Neural crest cell (in vitro differentiated cells): ENCODE measurements at regions not wholly inside any gene's neighbourhood (a gene's known extent, or its start where the extent isn't known, plus 50 kb on each side); places are given as distances from the start of the nearest gene placed in this dataset.

Experiments
- DNase-seq: peaks from one replicate; pipeline ENCODE4 v3.0.0; 2021; ENCODE audit warnings: low read depth, mixed read lengths, low spot score
- H3K27ac Mint-ChIP-seq: one replicate; pipeline ENCODE4 v1.8.0; 2021; ENCODE audit warnings: mild to moderate bottlenecking, mixed read lengths; ENCODE audit not compliant: unreplicated experiment
- H3K27me3 Mint-ChIP-seq: 2 replicates; pipeline ENCODE4 v1.8.0; 2021; ENCODE audit warnings: low read depth, mild to moderate bottlenecking, mixed read lengths
- H3K36me3 Mint-ChIP-seq: 2 replicates; pipeline ENCODE4 v1.8.0; 2021; ENCODE audit warnings: low read depth, mild to moderate bottlenecking, mixed read lengths
- H3K4me1 Mint-ChIP-seq: 2 replicates; pipeline ENCODE4 v1.8.0; 2021; ENCODE audit warnings: mixed read lengths
- H3K4me3 Mint-ChIP-seq: one replicate; pipeline ENCODE4 v1.8.0; 2021; ENCODE audit warnings: mild to moderate bottlenecking, mixed read lengths
- H3K9me3 Mint-ChIP-seq: 2 replicates; pipeline ENCODE4 v1.8.0; 2021; ENCODE audit warnings: mixed read lengths
- TF ChIP-seq, protein P1 (sequence below): fragments of 200-600 bp; sonication (generic); conservative IDR thresholded peaks from 2 replicates; pipeline ENCODE4 v1.5.0; 2021; ENCODE audit warnings: antibody characterized with exemption, mild to moderate bottlenecking

DNA sequence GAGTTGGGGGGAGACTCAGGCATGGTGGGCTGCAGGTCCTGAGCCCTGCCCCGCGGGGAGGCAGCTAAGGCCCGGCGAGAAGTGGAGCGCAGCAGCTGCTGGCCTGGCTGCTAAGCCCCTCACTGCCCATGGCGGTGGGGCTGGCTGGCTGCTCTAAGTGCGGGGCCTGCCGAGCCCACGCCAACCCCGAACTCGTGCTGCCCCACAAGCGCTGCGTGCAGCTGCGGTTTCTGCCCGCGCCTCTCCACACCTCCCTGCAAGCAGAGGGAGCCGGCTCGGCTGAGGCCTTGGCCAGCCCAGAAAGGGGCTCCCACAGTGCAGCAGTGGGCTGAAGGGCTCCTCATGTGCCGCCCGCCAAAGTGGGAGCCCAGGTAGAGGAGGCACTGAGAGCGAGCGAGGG lies 1355.1 kb upstream of the WWC1 start:
- Mint-ChIP-seq H3K4me3 (no peak overlapping the region), H3K4me1 (no peaks in the 10 kb centered on the region), H3K36me3 (peaks cover 3% of the 10 kb centered on the region), H3K9me3 (no peaks in the 10 kb centered on the region), H3K27ac (no peak overlapping the region), H3K27me3 (no peaks in the 10 kb centered on the region)
- TF ChIP-seq, protein P1, sequence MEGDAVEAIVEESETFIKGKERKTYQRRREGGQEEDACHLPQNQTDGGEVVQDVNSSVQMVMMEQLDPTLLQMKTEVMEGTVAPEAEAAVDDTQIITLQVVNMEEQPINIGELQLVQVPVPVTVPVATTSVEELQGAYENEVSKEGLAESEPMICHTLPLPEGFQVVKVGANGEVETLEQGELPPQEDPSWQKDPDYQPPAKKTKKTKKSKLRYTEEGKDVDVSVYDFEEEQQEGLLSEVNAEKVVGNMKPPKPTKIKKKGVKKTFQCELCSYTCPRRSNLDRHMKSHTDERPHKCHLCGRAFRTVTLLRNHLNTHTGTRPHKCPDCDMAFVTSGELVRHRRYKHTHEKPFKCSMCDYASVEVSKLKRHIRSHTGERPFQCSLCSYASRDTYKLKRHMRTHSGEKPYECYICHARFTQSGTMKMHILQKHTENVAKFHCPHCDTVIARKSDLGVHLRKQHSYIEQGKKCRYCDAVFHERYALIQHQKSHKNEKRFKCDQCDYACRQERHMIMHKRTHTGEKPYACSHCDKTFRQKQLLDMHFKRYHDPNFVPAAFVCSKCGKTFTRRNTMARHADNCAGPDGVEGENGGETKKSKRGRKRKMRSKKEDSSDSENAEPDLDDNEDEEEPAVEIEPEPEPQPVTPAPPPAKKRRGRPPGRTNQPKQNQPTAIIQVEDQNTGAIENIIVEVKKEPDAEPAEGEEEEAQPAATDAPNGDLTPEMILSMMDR = no peak
- DNase-seq = no peak

- Mint-ChIP-seq H3K9me3 (peaks cover 3% of the 10 kb centered on the region), H3K27ac (no peak overlapping the region), H3K4me1 (no peaks in the 10 kb centered on the region), H3K4me3 (no peak overlapping the region), H3K27me3 (no peaks in the 10 kb centered on the region), H3K36me3 (peaks cover 9% of the 10 kb centered on the region)
- no peak for DNase-seq
- TF ChIP-seq, protein P1 = no peak
Measured at GRCh38 chr5:166938071-166938470, 1353.4 kb upstream of the WWC1 start.

DNA sequence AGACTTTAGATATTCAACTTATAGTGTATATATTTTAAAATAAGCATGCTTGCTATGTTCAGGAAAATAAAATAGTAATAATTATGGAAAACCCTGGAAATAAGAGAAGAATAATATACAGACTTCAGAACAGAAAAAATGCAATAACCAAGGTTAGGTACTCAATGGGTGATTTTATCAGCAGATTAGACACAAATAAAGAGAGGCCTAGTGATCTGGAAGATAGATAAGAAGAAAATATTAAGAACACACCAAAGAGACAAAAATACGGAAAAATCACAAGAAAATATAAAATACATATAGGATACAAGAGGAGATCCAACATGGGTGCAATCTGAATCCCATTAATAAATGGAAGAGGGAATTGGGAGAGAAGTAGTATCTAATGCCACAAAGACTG lies 1348.5 kb upstream of the WWC1 start:
- Mint-ChIP-seq H3K4me1 (no peaks in the 10 kb centered on the region), H3K36me3 (peaks cover 15% of the 10 kb centered on the region), H3K27me3 (no peaks in the 10 kb centered on the region), H3K9me3 (peaks cover 6% of the 10 kb centered on the region), H3K4me3 (no peak overlapping the region), H3K27ac (no peak overlapping the region)
- no peak for DNase-seq
- TF ChIP-seq, protein P1 = no peak

DNA sequence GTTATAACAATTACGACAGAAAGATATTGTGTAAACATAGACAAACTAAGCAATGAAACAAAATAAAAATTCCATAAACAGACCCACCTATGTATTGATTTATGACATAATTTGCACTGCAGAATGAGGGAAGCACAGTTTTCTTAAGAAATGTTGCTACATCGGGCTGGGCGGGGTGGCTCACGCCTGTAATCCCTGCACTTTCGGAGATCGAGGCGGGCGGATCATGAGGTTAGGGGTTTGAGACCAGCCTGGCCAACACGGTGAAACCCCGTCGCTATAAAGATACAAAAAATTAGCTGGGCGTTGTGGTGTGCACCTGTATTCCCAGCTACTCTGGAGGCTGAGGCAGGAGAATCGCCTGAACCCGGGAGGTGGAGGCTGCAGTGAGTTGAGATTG lies 1344.4 kb upstream of the WWC1 start:
- DNase-seq = no peak
- Mint-ChIP-seq H3K36me3 (peaks cover 12% of the 10 kb centered on the region), H3K4me3 (no peak overlapping the region), H3K4me1 (no peaks in the 10 kb centered on the region), H3K27ac (no peak overlapping the region), H3K27me3 (no peaks in the 10 kb centered on the region), H3K9me3 (peaks cover 8% of the 10 kb centered on the region)
- TF ChIP-seq, protein P1 = no peak

GRCh38 chr5:166948679-166949078 lies 1342.8 kb upstream of the WWC1 start:
- no peaks in the 10 kb centered on the region for H3K27me3 Mint-ChIP-seq
- H3K36me3 Mint-ChIP-seq = peaks cover 2% of the 10 kb centered on the region
- TF ChIP-seq, protein P1 = no peak
- no peaks in the 10 kb centered on the region for H3K4me1 Mint-ChIP-seq
- no peak overlapping the region for H3K4me3 Mint-ChIP-seq
- peaks cover 2% of the 10 kb centered on the region for H3K9me3 Mint-ChIP-seq
- no peak for DNase-seq
- H3K27ac Mint-ChIP-seq = no peak overlapping the region

DNA sequence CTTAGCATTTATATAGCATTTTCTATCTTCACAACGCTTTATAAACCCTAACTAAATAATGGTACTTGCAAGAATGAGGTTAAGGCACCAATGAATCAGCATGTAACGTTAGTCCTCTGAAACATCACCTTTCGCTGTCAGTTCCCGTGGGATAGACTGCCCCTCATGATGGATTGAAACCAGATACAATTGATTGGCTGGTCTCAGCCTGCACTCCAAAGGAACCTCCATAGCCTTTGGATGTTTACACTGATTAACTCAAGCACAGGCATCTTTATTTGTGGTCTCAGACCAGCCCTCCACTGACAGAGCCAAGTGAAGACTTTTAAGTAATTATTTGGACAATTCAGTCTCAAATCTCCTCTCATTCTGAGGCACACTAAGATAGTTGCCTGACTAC lies 1339.4 kb upstream of the WWC1 start:
- TF ChIP-seq, protein P1 = no peak
- Mint-ChIP-seq H3K9me3 (peaks cover 2% of the 10 kb centered on the region), H3K36me3 (no peaks in the 10 kb centered on the region), H3K27ac (no peak overlapping the region), H3K4me3 (no peak overlapping the region), H3K4me1 (peaks cover 2% of the 10 kb centered on the region), H3K27me3 (no peaks in the 10 kb centered on the region)
- DNase-seq = no peak
